Loucy (cell line): ENCODE measurements at regions not wholly inside any gene's neighbourhood (a gene's known extent, or its start where the extent isn't known, plus 50 kb on each side); places are given as distances from the start of the nearest gene placed in this dataset.

ENCODE experiments used
- EZH2phosphoT487 ChIP-seq: fragments of 200-600 bp; IDR thresholded peaks from 2 replicates; pipeline ENCODE4 v1.6.1; 2018; ENCODE audit warnings: antibody characterized with exemption, mild to moderate bottlenecking, moderate library complexity, borderline replicate concordance
- TF ChIP-seq, protein P1 (sequence below): fragments of 200-600 bp; sonication (generic); conservative IDR thresholded peaks from 2 replicates; pipeline ENCODE4 v1.5.1; 2014; ENCODE audit warnings: mild to moderate bottlenecking, antibody characterized with exemption, low read length

DNA sequence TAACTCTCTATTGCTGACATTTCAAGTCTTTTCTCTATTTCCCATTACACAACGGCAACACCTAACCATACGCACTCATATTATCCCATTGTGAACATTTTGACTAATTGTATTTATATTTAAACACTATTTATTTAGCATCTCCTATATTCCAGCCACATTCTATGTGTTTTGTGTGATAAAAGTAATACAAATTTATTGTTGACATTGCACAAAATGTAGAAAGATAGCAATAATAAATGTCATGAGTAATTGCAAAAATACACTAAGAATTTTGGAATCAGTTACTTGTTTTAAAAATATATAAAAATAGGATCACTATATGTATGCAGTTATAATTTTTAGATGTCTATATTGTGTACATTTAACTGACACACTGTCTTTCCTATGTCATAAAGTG, 413.0 kb upstream of the PTPRD start:
- TF ChIP-seq, protein P1, sequence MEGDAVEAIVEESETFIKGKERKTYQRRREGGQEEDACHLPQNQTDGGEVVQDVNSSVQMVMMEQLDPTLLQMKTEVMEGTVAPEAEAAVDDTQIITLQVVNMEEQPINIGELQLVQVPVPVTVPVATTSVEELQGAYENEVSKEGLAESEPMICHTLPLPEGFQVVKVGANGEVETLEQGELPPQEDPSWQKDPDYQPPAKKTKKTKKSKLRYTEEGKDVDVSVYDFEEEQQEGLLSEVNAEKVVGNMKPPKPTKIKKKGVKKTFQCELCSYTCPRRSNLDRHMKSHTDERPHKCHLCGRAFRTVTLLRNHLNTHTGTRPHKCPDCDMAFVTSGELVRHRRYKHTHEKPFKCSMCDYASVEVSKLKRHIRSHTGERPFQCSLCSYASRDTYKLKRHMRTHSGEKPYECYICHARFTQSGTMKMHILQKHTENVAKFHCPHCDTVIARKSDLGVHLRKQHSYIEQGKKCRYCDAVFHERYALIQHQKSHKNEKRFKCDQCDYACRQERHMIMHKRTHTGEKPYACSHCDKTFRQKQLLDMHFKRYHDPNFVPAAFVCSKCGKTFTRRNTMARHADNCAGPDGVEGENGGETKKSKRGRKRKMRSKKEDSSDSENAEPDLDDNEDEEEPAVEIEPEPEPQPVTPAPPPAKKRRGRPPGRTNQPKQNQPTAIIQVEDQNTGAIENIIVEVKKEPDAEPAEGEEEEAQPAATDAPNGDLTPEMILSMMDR, result no peak
- no peak for TF ChIP-seq EZH2phosphoT487
